GM19328 (cell line): ENCODE measurements at regions not wholly inside any gene's neighbourhood (a gene's known extent, or its start where the extent isn't known, plus 50 kb on each side); places are given as distances from the start of the nearest gene placed in this dataset.

Experiments used
- ATAC-seq: cut with Tn5 transposase; IDR thresholded peaks from one replicate; pipeline ENCODE4 v1.9.1; 2021; ENCODE audit warnings: mild to moderate bottlenecking, moderate library complexity; ENCODE audit not compliant: unreplicated experiment

- no peak for ATAC-seq
Observed at GRCh38 chr10:4691776-4692175, 134.2 kb upstream of the AKR1E2 start.

GRCh38 chr10:4691301-4691700, 134.7 kb upstream of the AKR1E2 start:
- ATAC-seq, result no peak

GRCh38 chr10:4688601-4689000, 137.4 kb upstream of the AKR1E2 start:
- ATAC-seq, result no peak

GRCh38 chr10:4688168-4688567, 137.8 kb upstream of the AKR1E2 start:
- no peak for ATAC-seq

GRCh38 chr10:4687397-4687796, 138.6 kb upstream of the AKR1E2 start:
- no peak for ATAC-seq

- no peak for ATAC-seq
Observed at GRCh38 chr10:4686644-4686996, 139.4 kb upstream of the AKR1E2 start.

GRCh38 chr10:4685904-4686643, 139.9 kb upstream of the AKR1E2 start:
- ATAC-seq, result no peak

- ATAC-seq, result no peak
Observed at GRCh38 chr10:4685491-4685890, 140.5 kb upstream of the AKR1E2 start.

- no peak for ATAC-seq
Observed at GRCh38 chr10:4684434-4684833, 141.6 kb upstream of the AKR1E2 start.

GRCh38 chr10:4683838-4684237, 142.2 kb upstream of the AKR1E2 start:
- ATAC-seq, result no peak

- no peak for ATAC-seq
Observed at GRCh38 chr10:4683137-4683536, 142.9 kb upstream of the AKR1E2 start.

GRCh38 chr10:4678951-4679671, 146.9 kb upstream of the AKR1E2 start:
- ATAC-seq, result no peak

GRCh38 chr10:4678023-4678950, 147.7 kb upstream of the AKR1E2 start:
- no peak for ATAC-seq

GRCh38 chr10:4677296-4678021, 148.5 kb upstream of the AKR1E2 start:
- no peak for ATAC-seq

GRCh38 chr10:4676566-4676965, 149.4 kb upstream of the AKR1E2 start:
- ATAC-seq, result no peak

GRCh38 chr10:4675808-4676207, 150.2 kb upstream of the AKR1E2 start:
- ATAC-seq, result no peak

- ATAC-seq, result no peak
Observed at GRCh38 chr10:4673279-4674040, 152.5 kb upstream of the AKR1E2 start.

GRCh38 chr10:4672201-4672600, 153.8 kb upstream of the AKR1E2 start:
- no peak for ATAC-seq

GRCh38 chr10:4671451-4672145, 154.4 kb upstream of the AKR1E2 start:
- ATAC-seq, result no peak

- ATAC-seq, result no peak
Observed at GRCh38 chr10:4670737-4671136, 155.3 kb upstream of the AKR1E2 start.
